ES-I3 (cell line): ENCODE measurements at regions not wholly inside any gene's neighbourhood (a gene's known extent, or its start where the extent isn't known, plus 50 kb on each side); places are given as distances from the start of the nearest gene placed in this dataset.

ENCODE experiments used
- H3K36me3 ChIP-seq: 2 replicates; pipeline ENCODE4 v1.6.1; 2013; ENCODE audit warnings: mild to moderate bottlenecking, low read length, control low read depth, moderate library complexity; ENCODE audit not compliant: insufficient read depth
- H3K4me1 ChIP-seq: 2 replicates; pipeline ENCODE4 v1.6.1; 2013; ENCODE audit warnings: mild to moderate bottlenecking, control low read depth, low read length; ENCODE audit not compliant: insufficient read depth
- H3K9ac ChIP-seq: 2 replicates; pipeline ENCODE4 v1.6.1; 2013; ENCODE audit warnings: low read depth, mild to moderate bottlenecking, low read length, moderate library complexity
- H3K9me3 ChIP-seq: 2 replicates; pipeline ENCODE4 v1.6.1; 2013; ENCODE audit warnings: mild to moderate bottlenecking, low read length, moderate library complexity; ENCODE audit not compliant: control insufficient read depth, insufficient read depth

DNA sequence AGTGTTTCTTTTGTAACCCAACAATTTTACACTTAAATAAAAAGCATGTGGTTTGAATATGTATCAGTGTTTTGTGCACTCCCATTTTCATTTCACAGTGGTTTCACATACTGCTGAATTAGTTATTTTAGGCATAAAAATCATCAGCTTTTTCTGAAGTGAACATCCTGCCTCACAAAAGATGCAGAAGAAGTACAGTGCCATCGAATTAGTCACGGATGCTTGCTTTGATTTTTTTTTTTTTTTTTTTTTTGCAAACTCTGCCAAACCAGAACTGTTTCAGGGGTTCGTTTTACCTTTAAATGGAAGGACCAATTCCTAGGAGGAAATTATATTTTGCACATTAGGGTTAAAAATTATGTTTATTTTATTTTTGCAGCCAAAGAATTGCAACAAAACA is 158.6 kb downstream of the RPS12 start:
- H3K36me3 ChIP-seq = no peaks in the 10 kb centered on the region
- peaks cover 14% of the 10 kb centered on the region; the same call in 1 of the 2 replicates for H3K4me1 ChIP-seq
- no peaks in the 10 kb centered on the region for H3K9me3 ChIP-seq
- no peak overlapping the region for H3K9ac ChIP-seq

DNA sequence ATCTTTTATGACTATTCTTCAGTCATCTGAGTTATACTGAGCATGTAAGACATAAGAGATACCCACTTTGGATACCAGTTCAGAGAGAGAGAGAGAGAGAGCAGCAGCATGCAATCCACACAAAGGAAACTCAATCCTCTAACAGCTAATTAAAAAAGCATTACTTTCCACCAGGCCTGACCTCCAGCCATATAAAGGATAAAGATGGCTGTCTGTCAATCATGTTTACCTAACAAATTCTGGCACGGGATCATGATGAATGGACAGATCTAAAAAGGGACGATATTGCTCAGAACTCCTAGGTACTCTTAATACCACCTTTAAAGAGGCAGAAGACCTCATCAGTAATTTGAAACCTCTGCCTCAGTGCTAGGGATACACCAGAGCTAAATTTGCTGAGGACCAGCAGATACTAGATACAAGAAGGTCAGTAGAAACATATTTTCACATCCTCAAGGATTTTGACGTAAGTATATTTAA is 159.2 kb downstream of the RPS12 start:
- Histone ChIP-seq H3K9me3 (no peaks in the 10 kb centered on the region), H3K36me3 (no peaks in the 10 kb centered on the region), H3K9ac (no peak overlapping the region), H3K4me1 (0 out of 2 replicates have a peak, but pooled peaks cover 9% of the 10 kb centered on the region)

DNA sequence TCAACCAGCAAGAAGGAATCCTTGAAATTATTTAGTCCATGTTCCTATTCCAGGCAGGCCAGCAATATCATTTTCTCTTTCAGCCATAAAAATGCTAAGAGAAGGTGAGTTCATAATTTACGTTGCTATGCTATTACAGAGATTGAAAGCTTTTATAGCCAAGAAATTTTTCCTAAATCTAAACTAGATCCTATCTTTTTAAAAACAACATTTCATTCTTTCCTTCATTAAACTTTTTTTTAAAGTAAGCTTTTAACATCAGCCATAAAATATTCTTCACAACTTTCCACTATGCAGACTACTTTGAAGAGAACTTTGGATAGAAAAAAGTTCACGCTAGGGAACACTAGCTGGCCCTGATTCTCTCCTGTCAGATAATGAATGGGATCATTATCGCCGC is 159.8 kb downstream of the RPS12 start:
- Histone ChIP-seq H3K9me3 (no peaks in the 10 kb centered on the region), H3K9ac (no peak overlapping the region), H3K4me1 (0 out of 2 replicates have a peak, but pooled peaks cover 9% of the 10 kb centered on the region), H3K36me3 (no peaks in the 10 kb centered on the region)

DNA sequence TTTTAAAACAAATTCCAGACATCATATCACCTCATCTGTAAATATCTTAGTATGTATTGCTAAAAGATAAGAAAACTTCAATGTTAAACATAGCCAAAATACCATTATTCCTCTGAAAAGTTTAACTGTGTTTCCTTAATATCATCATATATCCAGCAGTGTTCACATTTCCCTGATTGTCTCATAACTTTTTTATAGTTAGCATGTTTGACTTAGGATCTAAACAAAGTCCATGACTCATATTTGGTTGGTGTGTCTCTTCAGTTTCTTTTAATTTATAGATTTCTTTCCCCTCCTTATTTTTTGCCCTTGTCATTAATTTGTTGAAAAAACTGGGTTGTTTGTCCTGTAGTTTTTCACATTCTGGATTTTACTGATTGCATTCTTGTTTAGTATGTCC is 163.0 kb downstream of the RPS12 start:
- no peaks in the 10 kb centered on the region for H3K4me1 ChIP-seq
- H3K9ac ChIP-seq = no peak overlapping the region
- no peaks in the 10 kb centered on the region for H3K9me3 ChIP-seq
- H3K36me3 ChIP-seq = no peaks in the 10 kb centered on the region

DNA sequence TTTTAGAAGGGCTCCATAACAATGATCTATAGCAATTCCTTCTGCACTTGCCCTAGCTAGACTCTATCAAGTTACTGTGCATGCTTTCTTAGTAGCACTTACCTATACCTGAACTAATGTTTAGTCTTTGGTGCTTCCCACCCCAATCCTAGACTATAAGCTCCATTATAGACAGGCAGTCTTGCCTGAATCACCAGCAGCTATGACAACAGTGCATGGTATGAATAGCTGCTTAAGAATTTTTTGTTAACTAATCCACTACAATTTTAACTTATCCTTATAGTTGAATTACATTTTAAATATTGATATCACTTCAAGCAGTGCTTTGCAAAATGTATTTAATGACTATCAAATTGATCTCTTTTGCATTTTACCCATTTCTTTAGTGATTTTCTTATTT is 164.3 kb downstream of the RPS12 start:
- H3K4me1 ChIP-seq = no peaks in the 10 kb centered on the region
- no peaks in the 10 kb centered on the region for H3K9me3 ChIP-seq
- H3K36me3 ChIP-seq = no peaks in the 10 kb centered on the region
- no peak overlapping the region for H3K9ac ChIP-seq

DNA sequence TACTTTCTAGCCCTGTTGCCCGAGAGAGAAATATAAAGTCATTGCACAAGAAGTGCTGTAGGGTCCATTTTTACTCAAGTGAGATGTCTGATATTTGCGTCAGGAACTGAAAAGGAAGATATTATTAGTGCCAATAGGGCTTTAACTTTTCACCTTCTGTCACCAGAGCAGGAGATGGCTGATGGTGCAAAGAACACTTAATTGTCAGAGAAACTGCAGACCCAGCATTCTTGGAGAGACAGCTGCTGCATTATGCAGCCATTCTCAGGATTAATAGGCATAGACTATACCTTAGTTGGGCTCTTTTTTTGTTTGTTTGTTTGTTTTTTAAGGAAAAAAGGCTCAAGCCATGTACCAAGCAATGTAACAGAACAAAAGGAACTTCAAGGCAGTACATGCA is 179.4 kb downstream of the RPS12 start:
- Histone ChIP-seq H3K36me3 (no peaks in the 10 kb centered on the region), H3K4me1 (no peaks in the 10 kb centered on the region), H3K9ac (no peak overlapping the region), H3K9me3 (no peaks in the 10 kb centered on the region)

DNA sequence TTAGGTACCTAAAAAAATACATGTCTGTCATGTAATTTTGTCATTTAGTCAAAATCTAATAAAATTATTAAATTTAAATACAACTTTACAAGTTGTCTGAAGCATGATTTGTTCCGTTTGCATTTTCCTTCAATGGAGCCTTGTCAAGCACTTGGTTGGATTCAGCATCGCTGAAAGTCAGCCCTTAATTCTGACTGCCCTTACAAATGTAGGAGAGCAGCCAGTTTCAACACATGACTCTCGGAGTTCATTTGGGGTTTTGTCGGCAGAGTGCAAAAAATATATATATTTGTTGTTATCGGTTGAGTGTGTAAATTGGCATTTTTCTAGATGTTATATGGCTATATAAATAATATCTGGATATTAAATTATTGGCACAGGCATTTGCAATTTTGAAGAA is 180.6 kb downstream of the RPS12 start:
- Histone ChIP-seq H3K4me1 (no peaks in the 10 kb centered on the region), H3K9me3 (no peaks in the 10 kb centered on the region), H3K36me3 (no peaks in the 10 kb centered on the region), H3K9ac (no peak overlapping the region)

DNA sequence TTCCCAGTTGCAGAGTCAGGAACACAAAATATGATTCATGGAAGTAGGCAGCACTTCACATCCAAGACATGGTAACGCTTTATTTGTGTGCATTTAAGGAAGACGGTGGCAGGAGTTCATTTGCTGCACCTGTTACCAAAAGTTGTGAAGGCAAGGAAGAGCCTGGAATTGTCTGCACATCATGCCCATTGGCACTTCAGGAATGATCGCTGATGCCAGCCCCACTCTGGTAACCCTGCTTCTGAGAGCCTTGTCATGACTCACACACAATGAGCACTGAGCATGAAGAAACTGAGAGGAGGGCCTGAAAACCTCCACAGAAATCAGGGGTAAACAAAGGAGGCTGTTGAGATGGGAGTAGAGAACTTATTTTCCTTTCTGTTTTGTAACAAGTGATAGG is 181.1 kb downstream of the RPS12 start:
- H3K9me3 ChIP-seq = no peaks in the 10 kb centered on the region
- no peak overlapping the region for H3K9ac ChIP-seq
- H3K4me1 ChIP-seq = no peaks in the 10 kb centered on the region
- H3K36me3 ChIP-seq = no peaks in the 10 kb centered on the region

DNA sequence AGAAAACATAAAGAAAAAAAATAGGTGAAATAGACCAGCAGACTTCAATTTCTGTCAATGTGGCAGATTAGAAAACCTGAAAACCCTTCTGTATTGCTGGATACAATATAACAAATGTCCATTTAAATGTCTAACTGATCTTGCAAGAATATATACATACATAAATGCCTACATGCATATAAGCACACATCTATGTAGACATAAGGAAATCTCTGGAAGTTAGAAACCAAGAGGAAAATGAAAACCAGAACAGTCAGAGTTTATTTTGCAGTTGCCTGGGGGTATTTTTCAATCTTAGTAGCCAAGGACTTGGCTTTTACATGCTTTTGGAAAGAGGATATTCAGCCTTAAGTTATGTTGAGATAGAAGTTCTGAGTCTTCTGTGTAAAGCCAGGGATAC is 184.0 kb downstream of the RPS12 start:
- no peaks in the 10 kb centered on the region for H3K9me3 ChIP-seq
- no peaks in the 10 kb centered on the region for H3K4me1 ChIP-seq
- no peak overlapping the region for H3K9ac ChIP-seq
- H3K36me3 ChIP-seq = no peaks in the 10 kb centered on the region

DNA sequence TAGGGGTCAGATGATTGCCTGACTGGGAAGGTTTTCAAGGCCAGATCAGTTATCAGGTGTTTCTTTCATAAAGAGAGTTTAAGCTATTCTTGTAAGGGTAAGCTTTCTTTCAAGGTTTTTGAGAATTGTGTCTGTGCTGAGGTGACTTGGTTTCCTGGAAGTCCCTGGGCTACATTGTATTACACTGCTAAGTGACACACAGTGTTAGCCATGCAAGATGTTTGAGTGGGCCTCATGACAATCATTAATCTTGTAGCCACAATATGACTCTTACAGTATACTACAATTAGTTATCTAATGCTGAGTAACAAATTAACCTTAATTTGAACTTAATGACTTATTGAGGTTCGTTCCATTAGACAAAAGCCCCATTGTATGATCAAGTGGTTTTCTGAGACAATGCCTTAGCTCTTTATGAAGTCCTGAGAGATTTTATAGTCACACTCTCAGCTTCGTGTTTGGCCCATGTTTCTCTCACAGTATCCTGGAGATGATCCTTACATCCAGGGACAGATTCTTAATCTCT is 186.7 kb downstream of the RPS12 start:
- Histone ChIP-seq H3K9ac (no peak overlapping the region), H3K4me1 (no peaks in the 10 kb centered on the region), H3K36me3 (no peaks in the 10 kb centered on the region), H3K9me3 (no peaks in the 10 kb centered on the region)

DNA sequence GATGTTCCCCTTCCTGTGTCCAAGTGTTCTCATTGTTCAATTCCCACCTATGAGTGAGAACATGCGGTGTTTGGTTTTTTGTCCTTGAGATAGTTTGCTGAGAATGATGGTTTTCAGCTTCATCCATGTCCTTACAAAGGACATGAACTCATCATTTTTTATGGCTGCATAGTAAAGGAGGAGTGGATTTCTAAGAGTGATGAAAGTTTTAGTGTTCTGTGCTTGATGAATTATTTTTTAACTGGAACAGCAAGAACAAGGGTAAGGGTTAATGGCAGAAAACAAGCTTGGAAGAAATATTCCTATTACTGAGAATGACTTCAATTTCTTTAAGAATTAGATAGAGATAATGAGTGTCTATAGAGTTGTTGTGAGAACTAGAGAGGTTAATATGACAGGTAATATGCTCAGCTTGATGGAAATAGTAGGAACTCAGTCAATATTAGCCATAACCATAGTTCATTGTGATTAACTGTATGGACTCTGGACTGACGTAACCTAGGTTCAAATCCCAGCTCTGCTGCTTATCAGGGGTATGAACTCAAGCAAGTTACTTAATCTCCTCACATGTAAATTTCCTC is 190.0 kb downstream of the RPS12 start:
- no peaks in the 10 kb centered on the region for H3K36me3 ChIP-seq
- no peaks in the 10 kb centered on the region for H3K9me3 ChIP-seq
- H3K4me1 ChIP-seq = no peaks in the 10 kb centered on the region
- H3K9ac ChIP-seq = no peak overlapping the region

DNA sequence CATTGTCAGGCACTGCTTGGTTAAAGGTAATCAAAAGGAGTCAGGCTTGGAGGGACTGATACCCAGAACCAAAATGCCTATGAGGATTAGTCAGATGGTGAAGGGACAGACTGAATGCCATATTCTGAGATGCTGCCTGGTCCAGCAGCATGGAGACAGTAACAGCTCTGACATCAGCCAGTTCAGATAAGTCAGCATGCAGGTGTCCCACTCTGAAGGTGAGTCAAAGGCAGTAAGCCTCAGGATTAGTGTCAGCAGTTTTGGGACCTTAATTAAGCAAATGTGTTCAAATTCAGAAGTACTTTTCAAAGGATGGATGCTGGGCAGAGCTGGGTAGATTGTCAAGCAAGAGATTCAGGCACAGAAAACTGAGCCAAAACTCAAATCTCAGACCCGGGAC is 198.4 kb downstream of the RPS12 start:
- H3K9ac ChIP-seq = no peak overlapping the region
- no peaks in the 10 kb centered on the region for H3K36me3 ChIP-seq
- H3K4me1 ChIP-seq = peaks cover 4% of the 10 kb centered on the region; the same call in 1 of the 2 replicates

DNA sequence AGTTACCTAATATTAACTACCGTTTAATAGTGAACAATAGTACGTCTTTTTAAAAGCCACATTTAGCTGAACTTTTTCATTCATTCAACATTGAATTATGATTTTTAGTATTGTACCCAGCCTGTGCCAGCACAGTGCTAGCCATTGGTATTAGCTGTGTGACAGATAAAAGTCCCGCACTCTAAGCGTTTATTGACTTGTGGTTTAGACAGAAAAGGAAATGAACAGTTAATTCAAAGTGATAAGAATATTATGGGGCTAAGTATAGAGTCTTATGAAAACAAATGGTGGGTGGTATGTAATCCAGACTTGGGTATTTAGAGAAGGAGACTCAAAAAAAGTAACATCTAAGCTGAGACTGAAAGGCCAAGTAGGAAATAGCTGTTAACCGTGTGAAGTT is 202.3 kb downstream of the RPS12 start:
- no peaks in the 10 kb centered on the region for H3K9me3 ChIP-seq
- no peaks in the 10 kb centered on the region for H3K4me1 ChIP-seq
- no peaks in the 10 kb centered on the region for H3K36me3 ChIP-seq
- H3K9ac ChIP-seq = no peak overlapping the region

More for the DNA sequence above, 198.4 kb downstream of the RPS12 start:
- H3K9me3 ChIP-seq = no peaks in the 10 kb centered on the region

DNA sequence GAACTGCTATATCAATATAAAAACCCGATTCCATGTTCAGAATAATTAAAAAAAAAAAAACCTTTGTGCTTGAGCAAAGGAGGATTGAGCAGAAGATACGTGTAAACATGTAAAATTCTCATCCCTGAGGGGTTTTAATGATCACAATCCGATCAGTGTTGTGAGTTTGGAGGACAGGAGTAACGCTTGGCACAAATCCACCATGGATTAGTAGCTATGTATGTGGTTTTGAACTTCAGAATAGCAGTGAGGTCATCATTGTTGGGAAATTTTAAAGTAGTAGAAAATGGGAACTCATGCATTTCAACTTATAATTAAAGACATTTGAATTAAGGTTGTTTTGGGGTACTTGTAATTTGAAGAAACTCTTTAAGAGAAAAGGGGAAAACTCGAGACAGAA is 203.2 kb downstream of the RPS12 start:
- Histone ChIP-seq H3K4me1 (no peaks in the 10 kb centered on the region), H3K9ac (no peak overlapping the region), H3K9me3 (no peaks in the 10 kb centered on the region), H3K36me3 (no peaks in the 10 kb centered on the region)

DNA sequence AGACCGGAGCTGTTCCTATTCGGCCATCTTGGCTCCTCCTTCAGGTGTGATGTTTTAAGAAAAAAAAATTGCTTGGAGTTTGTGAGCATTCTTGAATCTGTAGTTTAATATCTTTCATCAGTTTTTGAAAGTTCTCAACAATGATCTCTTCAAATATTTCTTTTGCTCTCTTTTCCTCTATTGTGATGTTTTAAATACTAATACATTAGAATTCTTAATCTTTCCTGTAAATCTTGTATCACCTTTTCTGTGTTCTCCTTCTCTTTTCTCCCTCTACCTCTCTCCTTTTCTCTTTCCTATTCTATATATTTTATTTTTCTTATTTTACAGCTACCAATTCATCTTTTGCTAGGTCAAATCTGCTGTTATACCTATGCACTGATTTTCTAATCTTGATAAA is 212.3 kb downstream of the RPS12 start:
- Histone ChIP-seq H3K36me3 (no peaks in the 10 kb centered on the region), H3K9ac (no peak overlapping the region), H3K4me1 (no peaks in the 10 kb centered on the region), H3K9me3 (peaks cover 4% of the 10 kb centered on the region; the same call in 1 of the 2 replicates)
